Gastroesophageal sphincter (tissue), 3 donors: ENCODE measurements at regions not wholly inside any gene's neighbourhood (a gene's known extent, or its start where the extent isn't known, plus 50 kb on each side); places are given as distances from the start of the nearest gene placed in this dataset.

Source experiments
- POLR2A ChIP-seq, 2 donors: fragments of 450-650 bp; IDR thresholded peaks; one replicate each; pipeline ENCODE4 v1.6.1; 2017; ENCODE audit warnings: antibody characterized with exemption in 2 of 2, mild to moderate bottlenecking in 2 of 2, moderate library complexity in 1 of 2
- POLR2AphosphoS5 ChIP-seq: sonication (generic); formaldehyde crosslinking; IDR thresholded peaks from one replicate; pipeline ENCODE4 v1.6.1; 2017; ENCODE audit warnings: antibody characterized with exemption
- TF ChIP-seq, protein P1 (sequence below), 4 experiments: fragments of 200-600 bp in 2 of 4; fragments of 450-650 bp in 2 of 4; sonication (generic) in 1 of 4; IDR thresholded peaks; one replicate each; pipeline ENCODE4 v1.5.1; 2017 to 2019; ENCODE audit warnings: antibody characterized with exemption in 4 of 4, mild to moderate bottlenecking in 2 of 4, moderate library complexity in 2 of 4

DNA sequence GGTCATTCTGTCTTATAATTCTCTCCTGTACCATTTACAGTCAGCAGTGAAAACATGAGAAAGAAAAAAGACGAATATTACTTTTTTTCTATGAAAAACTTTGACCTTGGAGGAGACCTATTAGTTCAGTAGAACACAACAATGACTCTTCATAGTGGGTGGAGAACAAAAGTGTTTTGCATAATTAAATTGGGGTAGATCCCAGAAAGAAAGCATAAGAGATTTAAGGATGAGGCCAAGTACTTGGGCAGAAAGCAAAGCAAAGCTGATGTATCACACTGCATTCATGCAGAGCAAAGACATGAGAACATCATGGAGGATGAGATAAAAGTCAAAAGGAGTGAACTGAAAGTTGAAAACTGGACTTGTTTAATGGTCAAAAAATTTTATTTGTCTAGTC is 1273.4 kb downstream of the ROBO2 start:
- TF ChIP-seq, protein P1, sequence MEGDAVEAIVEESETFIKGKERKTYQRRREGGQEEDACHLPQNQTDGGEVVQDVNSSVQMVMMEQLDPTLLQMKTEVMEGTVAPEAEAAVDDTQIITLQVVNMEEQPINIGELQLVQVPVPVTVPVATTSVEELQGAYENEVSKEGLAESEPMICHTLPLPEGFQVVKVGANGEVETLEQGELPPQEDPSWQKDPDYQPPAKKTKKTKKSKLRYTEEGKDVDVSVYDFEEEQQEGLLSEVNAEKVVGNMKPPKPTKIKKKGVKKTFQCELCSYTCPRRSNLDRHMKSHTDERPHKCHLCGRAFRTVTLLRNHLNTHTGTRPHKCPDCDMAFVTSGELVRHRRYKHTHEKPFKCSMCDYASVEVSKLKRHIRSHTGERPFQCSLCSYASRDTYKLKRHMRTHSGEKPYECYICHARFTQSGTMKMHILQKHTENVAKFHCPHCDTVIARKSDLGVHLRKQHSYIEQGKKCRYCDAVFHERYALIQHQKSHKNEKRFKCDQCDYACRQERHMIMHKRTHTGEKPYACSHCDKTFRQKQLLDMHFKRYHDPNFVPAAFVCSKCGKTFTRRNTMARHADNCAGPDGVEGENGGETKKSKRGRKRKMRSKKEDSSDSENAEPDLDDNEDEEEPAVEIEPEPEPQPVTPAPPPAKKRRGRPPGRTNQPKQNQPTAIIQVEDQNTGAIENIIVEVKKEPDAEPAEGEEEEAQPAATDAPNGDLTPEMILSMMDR (IDR thresholded peaks at IDR 0.05) = no peak
- TF ChIP-seq POLR2A (IDR thresholded peaks at IDR 0.05) (no peak), POLR2AphosphoS5 (no peak)
